ENCODE measurements at regions not wholly inside any gene's neighbourhood (a gene's known extent, or its start where the extent isn't known, plus 50 kb on each side); places are given as distances from the start of the nearest gene placed in this dataset.
"Not testable (repeated sequence)": the region's sequence is repeated elsewhere in the genome, so short reads cannot be mapped to it uniquely, and the experiment has no call there.

- TF ChIP-seq POLR2A (IDR thresholded peaks at IDR 0.05); CTCF (IDR thresholded peaks at IDR 0.05); POLR2AphosphoS5 (IDR thresholded peaks at IDR 0.05; ENCODE audit: insufficient read depth in 1 of 2, low read depth in 1 of 2): not testable (repeated sequence)
Measured at GRCh38 chr2:113368581-113368980, 68.9 kb upstream of the ZNG1B start.

Data from vagina (tissue), 2 donors.